PC-9 (cell line): ENCODE measurements at regions not wholly inside any gene's neighbourhood (a gene's known extent, or its start where the extent isn't known, plus 50 kb on each side); places are given as distances from the start of the nearest gene placed in this dataset.

Experiments used
- BruUV-seq: library from RNA; stranded (reverse); fragments of 400-500 nt; replicated peaks from 2 replicates; lab custom pipeline; 2021; lab: Mats Ljungman, UMichigan
- CTCF ChIA-PET: fragments of 300-600 bp; sonication (Branson Sonifier 250); formaldehyde crosslinking; loops from one replicate; lab custom pipeline; 2022; ENCODE audit warnings: antibody characterized with exemption; lab: Charles Lee
- POLR2A ChIA-PET: fragments of 300-600 bp; sonication (Branson Sonifier 250); formaldehyde crosslinking; loops from one replicate; lab custom pipeline; 2022; ENCODE audit warnings: antibody characterized with exemption; ENCODE audit not compliant: unreplicated experiment; lab: Charles Lee
- DNase-seq, 2 experiments: peaks; one replicate each; pipeline versions ENCODE4 v3.0.0 to v3.0.0-alpha.2; 2015 to 2022; ENCODE audit warnings: mixed read lengths in 1 of 2
- H2AFZ ChIP-seq: fragments of 200-600 bp; sonication (generic); 2 replicates; pipeline ENCODE4 v1.8.1; 2017; ENCODE audit warnings: antibody characterized with exemption
- H3F3A ChIP-seq: fragments of 200-600 bp; sonication (generic); 2 replicates; pipeline ENCODE4 v1.8.1; 2017; ENCODE audit warnings: antibody characterized with exemption, mild to moderate bottlenecking, low read depth; ENCODE audit not compliant: insufficient read depth
- H3K27ac ChIP-seq: fragments of 200-600 bp; sonication (generic); 2 replicates; pipeline ENCODE4 v1.6.1; 2016; ENCODE audit warnings: mixed run types
- H3K27me3 ChIP-seq: fragments of 200-600 bp; sonication (generic); 2 replicates; pipeline ENCODE4 v1.6.1; 2016; ENCODE audit warnings: low read depth, mixed run types; ENCODE audit not compliant: insufficient read depth
- H3K36me3 ChIP-seq: fragments of 200-600 bp; sonication (generic); 2 replicates; pipeline ENCODE4 v1.6.1; 2016; ENCODE audit warnings: low read depth, mixed run types
- H3K4me1 ChIP-seq: fragments of 200-600 bp; sonication (generic); replicated peaks from 2 replicates; pipeline ENCODE4 v1.6.1; 2016; ENCODE audit warnings: mixed run types; ENCODE audit not compliant: insufficient read depth
- H3K4me2 ChIP-seq: fragments of 200-600 bp; sonication (generic); 2 replicates; pipeline ENCODE4 v1.6.1; 2017; ENCODE audit warnings: mixed run types
- H3K4me3 ChIP-seq: fragments of 200-600 bp; sonication (generic); 2 replicates; pipeline ENCODE4 v1.6.1; 2016; ENCODE audit warnings: mixed run types
- H3K79me2 ChIP-seq: fragments of 200-600 bp; sonication (generic); 2 replicates; pipeline ENCODE4 v1.6.1; 2017; ENCODE audit warnings: low read depth, mixed run types
- H3K9me2 ChIP-seq: fragments of 200-600 bp; sonication (generic); 2 replicates; pipeline ENCODE4 v1.8.1; 2017; ENCODE audit warnings: mild to moderate bottlenecking; ENCODE audit not compliant: insufficient read depth
- H3K9me3 ChIP-seq: fragments of 200-600 bp; sonication (generic); 2 replicates; pipeline ENCODE4 v1.8.1; 2016; ENCODE audit warnings: low read depth; ENCODE audit not compliant: insufficient read depth
- H4K20me1 ChIP-seq: fragments of 200-600 bp; sonication (generic); 2 replicates; pipeline ENCODE4 v1.8.1; 2017; ENCODE audit not compliant: insufficient read depth
- EZH2 ChIP-seq: fragments of 200-600 bp; sonication (generic); IDR thresholded peaks from 2 replicates; pipeline ENCODE4 v1.8.0; 2017; ENCODE audit warnings: antibody characterized with exemption, low read depth
- intact Hi-C: fragments of 100-400 bp; cut with micrococcal nuclease; formaldehyde crosslinking; loops from one replicate; pipeline ENCODE4 v1.10.0; 2022; ENCODE audit not compliant: unreplicated experiment
- TF ChIP-seq, protein P1 (sequence below): fragments of 200-600 bp; sonication (generic); conservative IDR thresholded peaks from 2 replicates; pipeline ENCODE4 v1.6.1; 2017; ENCODE audit warnings: mixed run types, antibody characterized with exemption, mild to moderate bottlenecking, moderate library complexity

DNA sequence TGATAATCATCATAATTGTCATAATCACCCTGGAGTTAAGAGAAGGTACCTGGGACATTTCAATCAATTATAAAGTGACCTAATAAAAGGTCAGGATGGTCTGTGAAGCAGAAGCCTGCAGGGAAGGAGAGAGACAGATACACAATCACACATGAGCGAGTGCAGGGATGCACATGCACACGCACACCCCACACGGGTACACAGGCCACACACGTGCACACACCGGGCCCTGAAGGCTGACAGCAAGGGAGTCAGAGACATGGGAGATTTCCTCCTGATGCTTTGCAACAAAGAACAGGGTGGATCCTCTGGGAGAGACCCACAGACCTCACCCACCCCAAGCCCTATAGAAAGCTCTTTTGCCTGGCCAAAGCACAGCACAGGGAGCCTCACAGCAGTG is 82.3 kb upstream of the ZC3H12A start:
- Histone ChIP-seq H3K79me2 (no peaks in the 10 kb centered on the region), H3K4me1 (no peaks in the 10 kb centered on the region), H2AFZ (no peak overlapping the region), H3K4me3 (no peak overlapping the region), H3K9me2 (no peaks in the 10 kb centered on the region), H3K4me2 (no peak overlapping the region), H3K9me3 (no peaks in the 10 kb centered on the region), H3K36me3 (no peaks in the 10 kb centered on the region), H3F3A (no peaks in the 10 kb centered on the region), H3K27me3 (peaks cover 96% of the 10 kb centered on the region), H3K27ac (no peak overlapping the region), H4K20me1 (peaks cover 5% of the 10 kb centered on the region; the same call in 1 of the 2 replicates)
- ChIA-PET CTCF (no interaction called here), POLR2A (no interaction called here)
- no peak for DNase-seq
- intact Hi-C loops = no loop called here
- no peak for TF ChIP-seq EZH2
- TF ChIP-seq, protein P1, sequence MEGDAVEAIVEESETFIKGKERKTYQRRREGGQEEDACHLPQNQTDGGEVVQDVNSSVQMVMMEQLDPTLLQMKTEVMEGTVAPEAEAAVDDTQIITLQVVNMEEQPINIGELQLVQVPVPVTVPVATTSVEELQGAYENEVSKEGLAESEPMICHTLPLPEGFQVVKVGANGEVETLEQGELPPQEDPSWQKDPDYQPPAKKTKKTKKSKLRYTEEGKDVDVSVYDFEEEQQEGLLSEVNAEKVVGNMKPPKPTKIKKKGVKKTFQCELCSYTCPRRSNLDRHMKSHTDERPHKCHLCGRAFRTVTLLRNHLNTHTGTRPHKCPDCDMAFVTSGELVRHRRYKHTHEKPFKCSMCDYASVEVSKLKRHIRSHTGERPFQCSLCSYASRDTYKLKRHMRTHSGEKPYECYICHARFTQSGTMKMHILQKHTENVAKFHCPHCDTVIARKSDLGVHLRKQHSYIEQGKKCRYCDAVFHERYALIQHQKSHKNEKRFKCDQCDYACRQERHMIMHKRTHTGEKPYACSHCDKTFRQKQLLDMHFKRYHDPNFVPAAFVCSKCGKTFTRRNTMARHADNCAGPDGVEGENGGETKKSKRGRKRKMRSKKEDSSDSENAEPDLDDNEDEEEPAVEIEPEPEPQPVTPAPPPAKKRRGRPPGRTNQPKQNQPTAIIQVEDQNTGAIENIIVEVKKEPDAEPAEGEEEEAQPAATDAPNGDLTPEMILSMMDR = no peak
- BruUV-seq = no TSS peak

DNA sequence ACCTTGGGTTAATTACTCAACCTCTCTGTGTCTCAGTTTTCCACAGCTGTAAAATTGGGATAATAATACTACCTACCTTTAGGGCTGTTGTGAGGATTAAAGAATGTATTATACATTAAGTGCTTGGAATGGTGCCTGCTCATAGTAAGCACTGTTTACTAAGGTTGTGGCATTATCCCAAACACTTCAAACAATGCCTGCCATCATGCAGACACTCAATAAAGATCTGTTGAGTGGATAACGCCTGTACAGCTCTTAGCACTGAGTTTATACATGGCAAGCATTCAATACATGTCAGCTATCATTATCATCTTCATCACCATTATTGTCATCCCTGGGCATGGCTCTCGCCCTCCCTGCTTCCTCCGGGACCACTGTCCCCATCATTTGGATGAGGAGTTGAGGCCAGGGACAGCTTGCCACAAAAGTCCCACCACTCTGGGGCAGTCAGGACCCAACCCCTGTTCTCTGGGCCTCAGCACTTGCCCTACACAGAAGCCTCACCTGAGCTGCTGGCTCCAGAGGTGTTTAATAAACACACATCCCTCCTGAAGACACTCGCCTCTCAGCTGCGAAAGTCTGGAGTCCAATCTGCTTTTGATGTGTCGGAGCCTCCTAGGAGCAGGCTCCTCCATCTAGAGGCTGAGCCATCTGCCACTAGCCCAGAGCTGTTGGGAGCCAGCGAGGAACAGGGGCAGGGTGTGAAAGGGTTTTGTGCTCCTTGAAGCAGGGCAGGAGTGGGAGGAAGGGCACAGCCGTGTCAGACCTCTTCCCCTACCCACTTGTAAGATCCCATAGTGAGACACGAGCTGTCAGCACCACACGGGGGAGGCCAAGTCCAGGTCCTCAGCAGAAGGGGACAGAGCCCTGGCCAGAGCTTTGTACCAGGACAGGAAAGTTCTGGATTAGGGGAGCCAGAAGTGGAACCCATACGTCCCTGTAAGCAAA is 80.9 kb upstream of the ZC3H12A start:
- no peak overlapping the region for H3K4me2 ChIP-seq

DNA sequence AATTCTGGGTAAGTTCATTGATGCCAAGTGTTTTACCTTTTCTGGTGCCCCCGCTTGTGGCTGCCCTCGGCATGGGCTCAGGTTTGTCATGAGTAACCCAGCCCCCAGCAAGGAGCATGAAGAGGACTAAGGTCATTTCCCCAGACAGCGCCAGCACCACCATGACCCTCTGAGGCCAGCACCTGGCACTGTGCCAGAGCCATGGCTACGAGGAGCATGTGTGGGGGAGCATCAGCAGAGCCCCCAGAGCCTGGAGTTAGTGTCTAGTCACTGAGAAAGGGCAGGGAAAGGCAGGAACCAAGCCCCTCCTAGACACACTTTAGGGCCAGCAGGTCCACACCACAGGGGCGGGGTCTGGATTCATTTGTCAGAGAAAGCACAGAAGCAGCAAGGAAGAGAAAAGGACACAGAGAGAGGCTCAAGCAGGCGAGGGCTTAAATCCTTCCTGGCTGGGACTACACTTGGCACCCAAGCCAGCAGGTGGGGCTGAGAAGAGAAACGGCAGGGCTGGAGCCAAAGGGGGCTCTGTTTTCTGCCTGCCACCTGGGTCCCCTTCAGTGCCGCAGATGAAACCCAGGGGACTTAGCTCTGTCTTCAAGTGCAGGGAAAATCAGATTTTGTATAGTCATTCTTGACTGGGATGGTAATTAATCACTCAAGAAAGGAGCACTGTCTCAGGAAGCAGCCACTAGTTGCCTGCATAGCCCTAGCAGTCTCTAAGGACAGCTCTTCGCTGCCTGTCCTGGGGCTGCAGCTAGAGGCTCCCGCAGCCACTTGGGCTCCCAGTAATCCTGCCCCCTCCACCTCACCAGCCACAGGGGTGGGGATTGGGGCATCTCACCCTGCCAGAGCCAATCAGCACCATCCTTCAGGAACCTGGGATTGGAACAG is 79.6 kb upstream of the ZC3H12A start:
- Histone ChIP-seq H3K79me2 (no peaks in the 10 kb centered on the region), H3K9me3 (no peaks in the 10 kb centered on the region), H3K9me2 (no peaks in the 10 kb centered on the region), H3K27me3 (peaks cover 96% of the 10 kb centered on the region), H4K20me1 (peaks cover 5% of the 10 kb centered on the region; the same call in 1 of the 2 replicates), H3K4me1 (no peaks in the 10 kb centered on the region), H3K27ac (no peak overlapping the region), H2AFZ (no peak overlapping the region), H3K36me3 (no peaks in the 10 kb centered on the region), H3K4me2 (no peak overlapping the region), H3K4me3 (no peak overlapping the region), H3F3A (no peaks in the 10 kb centered on the region)
- intact Hi-C loops = no loop called here
- BruUV-seq = no TSS peak
- TF ChIP-seq, protein P1 = no peak
- TF ChIP-seq EZH2 = no peak
- ChIA-PET POLR2A (no interaction called here), CTCF (no interaction called here)
- DNase-seq = no peak

More for the DNA sequence above, 80.9 kb upstream of the ZC3H12A start:
- ChIA-PET CTCF (no interaction called here), POLR2A (no interaction called here)
- BruUV-seq = no TSS peak
- intact Hi-C loops = no loop called here
- H4K20me1 ChIP-seq = peaks cover 5% of the 10 kb centered on the region; the same call in 1 of the 2 replicates
- peaks cover 96% of the 10 kb centered on the region for H3K27me3 ChIP-seq
- DNase-seq = no peak
- H3K27ac ChIP-seq = no peak overlapping the region
- no peaks in the 10 kb centered on the region for H3K36me3 ChIP-seq
- no peak overlapping the region for H3K4me3 ChIP-seq
- H3K9me2 ChIP-seq = no peaks in the 10 kb centered on the region
- no peaks in the 10 kb centered on the region for H3F3A ChIP-seq
- no peaks in the 10 kb centered on the region for H3K79me2 ChIP-seq
- no peaks in the 10 kb centered on the region for H3K4me1 ChIP-seq
- no peaks in the 10 kb centered on the region for H3K9me3 ChIP-seq
- H2AFZ ChIP-seq = no peak overlapping the region
- TF ChIP-seq EZH2 = no peak
- TF ChIP-seq, protein P1 = no peak
